OCI-LY3 (cell line): ENCODE measurements at regions not wholly inside any gene's neighbourhood (a gene's known extent, or its start where the extent isn't known, plus 50 kb on each side); places are given as distances from the start of the nearest gene placed in this dataset.

Source experiments
- EZH2phosphoT487 ChIP-seq: fragments of 200-600 bp; shearing (Covaris generic); IDR thresholded peaks from 2 replicates; pipeline ENCODE4 v1.6.1; 2018; ENCODE audit warnings: antibody characterized with exemption, mixed run types, low read depth
- TF ChIP-seq, protein P1 (sequence below): fragments of 200-600, 300-600 bp; sonication (generic); IDR thresholded peaks from 2 replicates; pipeline ENCODE4 v1.5.1; 2014; ENCODE audit warnings: antibody characterized with exemption, low read length, low read depth

DNA sequence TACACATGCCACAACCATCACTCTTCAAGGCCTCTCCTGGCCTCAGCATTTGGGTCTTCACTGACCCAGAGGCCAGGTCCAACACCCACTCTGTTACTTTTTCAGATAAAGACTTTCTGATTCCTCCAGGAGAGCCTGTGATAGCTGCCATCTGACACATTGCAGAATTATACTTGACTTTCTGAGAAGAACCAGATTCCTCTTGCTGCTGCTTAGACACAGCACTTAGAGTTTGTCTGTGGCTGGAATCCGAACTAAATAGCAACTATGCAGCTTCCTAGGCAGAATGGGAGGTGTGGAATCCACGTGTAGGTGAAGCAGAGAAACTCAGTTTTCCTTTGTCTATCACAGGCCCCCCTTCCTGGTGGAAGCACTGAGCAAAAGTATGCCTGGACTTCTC, 344.7 kb upstream of the SLC30A5 start:
- TF ChIP-seq, protein P1, sequence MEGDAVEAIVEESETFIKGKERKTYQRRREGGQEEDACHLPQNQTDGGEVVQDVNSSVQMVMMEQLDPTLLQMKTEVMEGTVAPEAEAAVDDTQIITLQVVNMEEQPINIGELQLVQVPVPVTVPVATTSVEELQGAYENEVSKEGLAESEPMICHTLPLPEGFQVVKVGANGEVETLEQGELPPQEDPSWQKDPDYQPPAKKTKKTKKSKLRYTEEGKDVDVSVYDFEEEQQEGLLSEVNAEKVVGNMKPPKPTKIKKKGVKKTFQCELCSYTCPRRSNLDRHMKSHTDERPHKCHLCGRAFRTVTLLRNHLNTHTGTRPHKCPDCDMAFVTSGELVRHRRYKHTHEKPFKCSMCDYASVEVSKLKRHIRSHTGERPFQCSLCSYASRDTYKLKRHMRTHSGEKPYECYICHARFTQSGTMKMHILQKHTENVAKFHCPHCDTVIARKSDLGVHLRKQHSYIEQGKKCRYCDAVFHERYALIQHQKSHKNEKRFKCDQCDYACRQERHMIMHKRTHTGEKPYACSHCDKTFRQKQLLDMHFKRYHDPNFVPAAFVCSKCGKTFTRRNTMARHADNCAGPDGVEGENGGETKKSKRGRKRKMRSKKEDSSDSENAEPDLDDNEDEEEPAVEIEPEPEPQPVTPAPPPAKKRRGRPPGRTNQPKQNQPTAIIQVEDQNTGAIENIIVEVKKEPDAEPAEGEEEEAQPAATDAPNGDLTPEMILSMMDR, result no peak
- TF ChIP-seq EZH2phosphoT487, result no peak
